GM12878 (cell line): ENCODE measurements at regions not wholly inside any gene's neighbourhood (a gene's known extent, or its start where the extent isn't known, plus 50 kb on each side); places are given as distances from the start of the nearest gene placed in this dataset.

Experiments used
- CTCF ChIP-seq, 3 experiments: IDR thresholded peaks in 2 of 3; conservative IDR thresholded peaks in 1 of 3; 2 replicates each; pipeline ENCODE4 v1.5.1; 2011; ENCODE audit warnings: low read depth in 3 of 3, low read length in 3 of 3, mild to moderate bottlenecking in 3 of 3, control low read depth in 2 of 3, moderate library complexity in 2 of 3, inconsistent platforms in 1 of 3, mixed read lengths in 1 of 3; ENCODE audit not compliant: control insufficient read depth in 2 of 3, insufficient read depth in 1 of 3; ENCODE audit errors: extremely low read depth in 1 of 3
- GABPA ChIP-seq: IDR thresholded peaks from 2 replicates; pipeline ENCODE4 v1.6.1; 2014; ENCODE audit warnings: antibody characterized with exemption, low read depth, mild to moderate bottlenecking, inconsistent platforms
- LARP7 ChIP-seq: fragments of 450-650 bp; IDR thresholded peaks from 2 replicates; pipeline ENCODE4 v1.6.1; 2017; ENCODE audit warnings: mild to moderate bottlenecking
- NFYB ChIP-seq: IDR thresholded peaks from 2 replicates; pipeline ENCODE4 v1.6.1; 2011; ENCODE audit warnings: low read depth, mild to moderate bottlenecking, low read length, improper control_type of control experiment, moderate library complexity; ENCODE audit not compliant: insufficient read depth
- SIN3A ChIP-seq: IDR thresholded peaks from 2 replicates; pipeline ENCODE4 v1.6.1; 2012; ENCODE audit warnings: low read depth, low read length, improper control_type of control experiment
- SP1 ChIP-seq: IDR thresholded peaks from one replicate; pipeline ENCODE4 v1.6.1; 2011; ENCODE audit warnings: low read depth, low read length
- TAF1 ChIP-seq: IDR thresholded peaks from 2 replicates; pipeline ENCODE4 v1.6.1; 2011; ENCODE audit warnings: mild to moderate bottlenecking, low read depth, low read length, borderline replicate concordance
- TCF7 ChIP-seq: IDR thresholded peaks from 2 replicates; pipeline ENCODE4 v1.6.1; 2014; ENCODE audit warnings: antibody characterized with exemption, borderline replicate concordance
- TF ChIP-seq, protein P1 (sequence below): IDR thresholded peaks from 2 replicates; pipeline ENCODE4 v1.6.1; 2011; ENCODE audit warnings: mild to moderate bottlenecking, low read depth, low read length, moderate library complexity; ENCODE audit not compliant: insufficient replicate concordance

- TF ChIP-seq CTCF (IDR thresholded peaks at IDR 0.05 in 2 of 3, conservative IDR thresholded peaks at IDR 0.05 in 1 of 3; ENCODE audit: control insufficient read depth in 2 of 3, extremely low read depth in 1 of 3, insufficient read depth in 1 of 3, low read depth in 3 of 3, low read length in 3 of 3), result no peak
- no peak for TF ChIP-seq TCF7
- TF ChIP-seq LARP7, result no peak
- no peak for TF ChIP-seq SIN3A
- TF ChIP-seq GABPA, result no peak
- no peak for TF ChIP-seq SP1
- TF ChIP-seq NFYB, result no peak
- TF ChIP-seq, protein P1, sequence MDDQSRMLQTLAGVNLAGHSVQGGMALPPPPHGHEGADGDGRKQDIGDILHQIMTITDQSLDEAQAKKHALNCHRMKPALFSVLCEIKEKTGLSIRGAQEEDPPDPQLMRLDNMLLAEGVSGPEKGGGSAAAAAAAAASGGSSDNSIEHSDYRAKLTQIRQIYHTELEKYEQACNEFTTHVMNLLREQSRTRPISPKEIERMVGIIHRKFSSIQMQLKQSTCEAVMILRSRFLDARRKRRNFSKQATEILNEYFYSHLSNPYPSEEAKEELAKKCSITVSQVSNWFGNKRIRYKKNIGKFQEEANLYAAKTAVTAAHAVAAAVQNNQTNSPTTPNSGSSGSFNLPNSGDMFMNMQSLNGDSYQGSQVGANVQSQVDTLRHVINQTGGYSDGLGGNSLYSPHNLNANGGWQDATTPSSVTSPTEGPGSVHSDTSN, result no peak
- no peak for TF ChIP-seq TAF1
These were observed 80.2 kb upstream of the APCDD1 start for GRCh38 chr18:10374195-10374594.
